ENCODE measurements at regions not wholly inside any gene's neighbourhood (a gene's known extent, or its start where the extent isn't known, plus 50 kb on each side); places are given as distances from the start of the nearest gene placed in this dataset.

DNA sequence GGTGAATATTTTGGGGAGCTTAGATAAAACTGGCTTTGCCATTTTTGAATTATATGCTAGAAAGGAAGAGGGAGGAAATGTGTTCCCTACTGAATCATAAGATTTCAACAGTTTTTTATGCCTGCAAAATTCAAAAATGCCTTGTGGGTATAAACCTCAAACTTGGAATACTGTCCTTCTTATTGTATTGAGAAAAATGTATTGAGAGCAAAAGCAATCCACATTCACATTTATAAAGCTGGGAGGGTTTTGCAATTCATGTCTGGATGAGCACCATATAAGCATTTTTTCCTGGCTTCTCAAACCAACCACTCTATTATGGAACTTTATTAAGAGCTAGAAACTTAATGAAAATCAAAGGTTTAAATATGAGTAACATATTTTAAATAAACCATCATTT, 289.8 kb downstream of the PCDH7 start:
- no peak for DNase-seq (ENCODE audit: low spot score)
- H3K27ac ChIP-seq = no peak overlapping the region
- intact Hi-C loops (cut with DNase I) = no loop called here
- H3K4me1 ChIP-seq (replicated peaks) = no peaks in the 10 kb centered on the region
- no peak overlapping the region for H3K4me3 ChIP-seq
- H3K27me3 ChIP-seq (replicated peaks; ENCODE audit: insufficient read depth) = no peaks in the 10 kb centered on the region
- TF ChIP-seq, protein P1, sequence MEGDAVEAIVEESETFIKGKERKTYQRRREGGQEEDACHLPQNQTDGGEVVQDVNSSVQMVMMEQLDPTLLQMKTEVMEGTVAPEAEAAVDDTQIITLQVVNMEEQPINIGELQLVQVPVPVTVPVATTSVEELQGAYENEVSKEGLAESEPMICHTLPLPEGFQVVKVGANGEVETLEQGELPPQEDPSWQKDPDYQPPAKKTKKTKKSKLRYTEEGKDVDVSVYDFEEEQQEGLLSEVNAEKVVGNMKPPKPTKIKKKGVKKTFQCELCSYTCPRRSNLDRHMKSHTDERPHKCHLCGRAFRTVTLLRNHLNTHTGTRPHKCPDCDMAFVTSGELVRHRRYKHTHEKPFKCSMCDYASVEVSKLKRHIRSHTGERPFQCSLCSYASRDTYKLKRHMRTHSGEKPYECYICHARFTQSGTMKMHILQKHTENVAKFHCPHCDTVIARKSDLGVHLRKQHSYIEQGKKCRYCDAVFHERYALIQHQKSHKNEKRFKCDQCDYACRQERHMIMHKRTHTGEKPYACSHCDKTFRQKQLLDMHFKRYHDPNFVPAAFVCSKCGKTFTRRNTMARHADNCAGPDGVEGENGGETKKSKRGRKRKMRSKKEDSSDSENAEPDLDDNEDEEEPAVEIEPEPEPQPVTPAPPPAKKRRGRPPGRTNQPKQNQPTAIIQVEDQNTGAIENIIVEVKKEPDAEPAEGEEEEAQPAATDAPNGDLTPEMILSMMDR (IDR thresholded peaks at IDR 0.05) = no peak
- TF ChIP-seq POLR2AphosphoS5 (IDR thresholded peaks at IDR 0.05) (no peak), POLR2A (IDR thresholded peaks at IDR 0.05) (no peak)
- no peaks in the 10 kb centered on the region for H3K36me3 ChIP-seq
- no peaks in the 10 kb centered on the region for H3K9me3 ChIP-seq

DNA sequence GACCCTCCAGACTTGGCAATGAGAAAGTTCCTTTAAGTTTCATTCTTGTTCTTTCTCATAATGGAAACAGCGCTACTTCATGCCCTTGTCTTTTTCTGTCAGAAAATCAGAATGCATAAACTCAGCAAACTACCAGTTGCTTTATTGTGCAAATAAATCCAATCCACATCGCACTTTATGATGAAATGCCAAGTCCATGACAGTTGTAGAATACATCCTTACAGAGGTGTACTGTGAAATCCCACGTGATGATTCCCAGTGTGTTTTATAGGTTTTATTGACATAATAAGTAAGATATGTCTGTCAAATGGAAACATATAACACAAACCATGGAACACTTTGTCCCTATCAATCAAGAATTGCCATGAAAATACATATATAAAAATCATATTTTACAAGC, 295.0 kb downstream of the PCDH7 start:
- 84% methylated on average over 3 of the region's 3 CpGs for WGBS
- Histone ChIP-seq H3K4me3 (no peak overlapping the region), H3K9me3 (no peaks in the 10 kb centered on the region), H3K27ac (no peak overlapping the region), H3K27me3 (replicated peaks; ENCODE audit: insufficient read depth) (no peaks in the 10 kb centered on the region), H3K36me3 (no peaks in the 10 kb centered on the region), H3K4me1 (replicated peaks) (no peaks in the 10 kb centered on the region)
- no peak for TF ChIP-seq POLR2A (IDR thresholded peaks at IDR 0.05)
- TF ChIP-seq, protein P1 (IDR thresholded peaks at IDR 0.05) = no peak
- no peak for TF ChIP-seq POLR2AphosphoS5 (IDR thresholded peaks at IDR 0.05)
- intact Hi-C loops (cut with DNase I) = no loop called here
- no peak for DNase-seq (ENCODE audit: low spot score)

DNA sequence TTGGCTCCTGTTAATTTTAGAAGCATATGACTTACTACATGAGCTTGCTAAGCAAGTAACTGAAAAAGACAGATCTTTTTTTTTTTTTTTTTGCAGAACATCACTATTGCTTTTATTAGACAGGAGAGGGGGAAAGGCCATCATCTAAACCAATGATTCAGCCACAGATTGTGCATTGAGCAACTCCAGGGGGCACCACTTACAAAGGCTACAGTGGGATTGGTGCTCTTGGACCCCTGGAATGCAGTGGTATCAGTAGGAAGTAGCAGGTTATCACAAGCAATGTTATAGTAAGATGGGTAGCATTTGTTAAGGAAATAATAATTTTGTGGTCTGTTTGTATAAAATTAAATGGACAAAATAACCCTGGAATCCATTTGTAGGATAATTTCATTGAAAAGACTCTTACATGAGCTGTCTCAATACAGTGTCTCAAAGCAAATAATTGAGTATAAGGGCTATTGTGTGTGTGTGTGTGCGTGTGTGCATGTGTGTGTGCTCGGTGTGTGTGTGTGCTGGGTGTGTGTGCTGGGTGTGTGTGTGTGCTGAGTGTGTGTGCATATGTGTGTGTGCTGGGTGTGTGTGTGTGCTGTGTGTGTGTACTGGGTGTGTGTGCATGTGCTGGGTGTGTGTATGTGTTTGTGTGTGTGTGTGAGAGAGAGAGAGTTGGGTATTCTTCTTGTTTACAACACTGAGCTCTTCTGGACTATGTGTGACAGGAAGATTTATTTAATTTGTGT, 296.3 kb downstream of the PCDH7 start:
- TF ChIP-seq, protein P1 (IDR thresholded peaks at IDR 0.05) = no peak
- TF ChIP-seq POLR2AphosphoS5 (IDR thresholded peaks at IDR 0.05) (no peak), POLR2A (IDR thresholded peaks at IDR 0.05) (no peak)
- DNase-seq (ENCODE audit: low spot score) = no peak
- Histone ChIP-seq H3K4me3 (no peak overlapping the region), H3K4me1 (replicated peaks) (no peaks in the 10 kb centered on the region), H3K36me3 (no peaks in the 10 kb centered on the region), H3K27ac (no peak overlapping the region), H3K27me3 (replicated peaks; ENCODE audit: insufficient read depth) (no peaks in the 10 kb centered on the region), H3K9me3 (no peaks in the 10 kb centered on the region)
- WGBS = 93% methylated on average over 2 of the region's 2 CpGs
- intact Hi-C loops (cut with DNase I) = no loop called here

DNA sequence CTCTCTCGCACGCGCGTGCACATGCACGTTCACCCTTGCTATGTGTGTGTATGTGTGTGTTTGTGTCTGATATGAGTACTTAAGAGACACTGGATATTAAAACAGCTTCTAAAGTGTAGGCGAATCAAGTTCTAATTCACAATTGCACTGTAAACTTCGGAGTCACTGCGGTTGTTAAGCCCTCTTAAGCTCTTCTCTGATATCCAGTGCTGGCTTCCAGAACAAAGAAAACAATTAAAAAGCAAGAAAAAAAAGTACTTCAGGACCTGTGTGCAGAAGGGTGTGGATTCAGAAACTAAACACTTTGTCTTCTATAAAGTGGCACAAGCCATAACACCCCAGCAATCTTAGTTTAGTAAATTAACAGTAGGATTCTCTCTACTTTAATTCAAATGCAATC, 300.2 kb downstream of the PCDH7 start:
- intact Hi-C loops (cut with DNase I) = no loop called here
- H3K4me1 ChIP-seq (replicated peaks) = no peaks in the 10 kb centered on the region
- no peak overlapping the region for H3K27ac ChIP-seq
- 61% methylated on average over 8 of the region's 8 CpGs for WGBS
- no peak overlapping the region for H3K4me3 ChIP-seq
- DNase-seq (ENCODE audit: low spot score) = no peak
- H3K27me3 ChIP-seq (replicated peaks; ENCODE audit: insufficient read depth) = no peaks in the 10 kb centered on the region
- no peaks in the 10 kb centered on the region for H3K9me3 ChIP-seq
- no peaks in the 10 kb centered on the region for H3K36me3 ChIP-seq
- no peak for TF ChIP-seq POLR2A (IDR thresholded peaks at IDR 0.05)
- TF ChIP-seq POLR2AphosphoS5 (IDR thresholded peaks at IDR 0.05) = no peak
- TF ChIP-seq, protein P1 (IDR thresholded peaks at IDR 0.05) = no peak

DNA sequence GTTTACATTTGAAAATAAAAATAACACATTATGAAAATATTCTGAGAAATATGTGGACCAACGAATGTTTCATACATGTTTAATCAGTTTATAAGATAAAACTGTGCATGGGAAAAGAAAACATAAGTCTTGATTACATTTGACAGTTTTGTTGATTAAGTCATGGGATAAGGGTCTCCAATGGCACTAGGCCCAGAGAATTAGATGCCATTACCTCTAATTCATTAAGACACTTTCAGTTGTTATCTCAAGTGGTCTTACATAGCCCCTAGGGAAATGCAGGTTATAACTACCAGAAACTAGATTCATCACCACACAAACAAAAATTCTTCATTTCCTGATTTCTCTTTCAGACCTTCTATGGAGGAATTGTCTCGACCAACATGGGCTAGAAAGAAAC, 300.8 kb downstream of the PCDH7 start:
- H3K9me3 ChIP-seq = no peaks in the 10 kb centered on the region
- no peak overlapping the region for H3K4me3 ChIP-seq
- intact Hi-C loops (cut with DNase I) = no loop called here
- 78% methylated on average over 2 of the region's 2 CpGs for WGBS
- no peaks in the 10 kb centered on the region for H3K27me3 ChIP-seq (replicated peaks; ENCODE audit: insufficient read depth)
- H3K4me1 ChIP-seq (replicated peaks) = no peaks in the 10 kb centered on the region
- no peak for DNase-seq (ENCODE audit: low spot score)
- H3K36me3 ChIP-seq = no peaks in the 10 kb centered on the region
- TF ChIP-seq, protein P1 (IDR thresholded peaks at IDR 0.05) = no peak
- TF ChIP-seq POLR2AphosphoS5 (IDR thresholded peaks at IDR 0.05) (no peak), POLR2A (IDR thresholded peaks at IDR 0.05) (no peak)
- no peak overlapping the region for H3K27ac ChIP-seq
